ENCODE measurements at regions not wholly inside any gene's neighbourhood (a gene's known extent, or its start where the extent isn't known, plus 50 kb on each side); places are given as distances from the start of the nearest gene placed in this dataset.

DNA sequence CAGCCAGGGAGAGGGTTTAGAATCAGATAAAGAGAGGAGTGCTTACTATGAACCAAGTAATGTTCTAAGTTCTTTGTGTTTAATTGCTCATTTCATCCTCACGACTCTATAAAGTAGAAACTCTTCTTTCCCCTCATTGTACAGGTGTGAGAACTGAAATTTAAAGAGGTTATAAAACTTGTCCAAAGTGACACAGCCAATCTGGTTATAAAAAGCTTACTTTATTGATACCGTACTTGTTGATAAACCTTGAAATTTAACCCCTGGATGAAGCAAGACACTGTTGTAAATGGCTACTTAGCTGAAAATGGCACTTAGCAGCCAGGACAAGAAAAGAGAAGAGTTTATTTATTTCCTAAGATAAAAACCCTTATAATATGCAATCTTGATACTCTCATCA is 702.4 kb downstream of the KCTD16 start:
- Mint-ChIP-seq H3K27ac (ENCODE audit: unreplicated experiment) (no peak overlapping the region), H3K9me3 (ENCODE audit: low read depth, unreplicated experiment) (peaks cover 17% of the 10 kb centered on the region), H3K4me1 (ENCODE audit: low read depth, unreplicated experiment) (no peaks in the 10 kb centered on the region), H3K27me3 (ENCODE audit: unreplicated experiment) (no peaks in the 10 kb centered on the region), H3K36me3 (ENCODE audit: insufficient read depth, unreplicated experiment) (no peaks in the 10 kb centered on the region), H3K4me3 (ENCODE audit: low read depth, unreplicated experiment) (no peak overlapping the region)
- DNase-seq = no peak
- CTCF ChIA-PET = no interaction called here
- TF ChIP-seq, protein P1, sequence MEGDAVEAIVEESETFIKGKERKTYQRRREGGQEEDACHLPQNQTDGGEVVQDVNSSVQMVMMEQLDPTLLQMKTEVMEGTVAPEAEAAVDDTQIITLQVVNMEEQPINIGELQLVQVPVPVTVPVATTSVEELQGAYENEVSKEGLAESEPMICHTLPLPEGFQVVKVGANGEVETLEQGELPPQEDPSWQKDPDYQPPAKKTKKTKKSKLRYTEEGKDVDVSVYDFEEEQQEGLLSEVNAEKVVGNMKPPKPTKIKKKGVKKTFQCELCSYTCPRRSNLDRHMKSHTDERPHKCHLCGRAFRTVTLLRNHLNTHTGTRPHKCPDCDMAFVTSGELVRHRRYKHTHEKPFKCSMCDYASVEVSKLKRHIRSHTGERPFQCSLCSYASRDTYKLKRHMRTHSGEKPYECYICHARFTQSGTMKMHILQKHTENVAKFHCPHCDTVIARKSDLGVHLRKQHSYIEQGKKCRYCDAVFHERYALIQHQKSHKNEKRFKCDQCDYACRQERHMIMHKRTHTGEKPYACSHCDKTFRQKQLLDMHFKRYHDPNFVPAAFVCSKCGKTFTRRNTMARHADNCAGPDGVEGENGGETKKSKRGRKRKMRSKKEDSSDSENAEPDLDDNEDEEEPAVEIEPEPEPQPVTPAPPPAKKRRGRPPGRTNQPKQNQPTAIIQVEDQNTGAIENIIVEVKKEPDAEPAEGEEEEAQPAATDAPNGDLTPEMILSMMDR (IDR thresholded peaks at IDR 0.05; ENCODE audit: unreplicated experiment) = no peak
- no TSS peak for BruUV-seq (replicated peaks)
- intact Hi-C loops (cut with micrococcal nuclease; ENCODE audit: unreplicated experiment) = no loop called here

DNA sequence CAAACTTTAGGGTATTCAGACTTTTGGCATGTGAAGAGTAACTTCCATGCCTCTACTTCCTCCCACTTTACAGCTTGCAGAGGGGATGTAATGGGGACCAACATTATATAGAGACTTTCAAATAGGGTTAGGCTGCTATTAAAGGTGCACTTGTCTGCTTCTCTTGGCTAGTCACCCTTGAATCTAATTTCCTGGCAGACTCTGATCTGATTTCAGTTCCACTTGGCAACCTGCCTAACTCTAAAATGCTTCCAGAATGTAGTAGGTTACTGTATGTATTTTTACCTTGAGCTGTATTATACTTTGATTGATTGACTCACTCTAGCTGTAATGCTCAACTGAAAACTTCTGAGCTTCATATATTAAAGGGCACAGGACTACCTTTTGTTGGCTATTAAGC is 693.4 kb downstream of the KCTD16 start:
- no TSS peak for BruUV-seq (replicated peaks)
- Mint-ChIP-seq H3K4me3 (ENCODE audit: low read depth, unreplicated experiment) (no peak overlapping the region), H3K36me3 (ENCODE audit: insufficient read depth, unreplicated experiment) (no peaks in the 10 kb centered on the region), H3K27ac (ENCODE audit: unreplicated experiment) (no peak overlapping the region), H3K4me1 (ENCODE audit: low read depth, unreplicated experiment) (no peaks in the 10 kb centered on the region), H3K9me3 (ENCODE audit: low read depth, unreplicated experiment) (peaks cover 9% of the 10 kb centered on the region), H3K27me3 (ENCODE audit: unreplicated experiment) (no peaks in the 10 kb centered on the region)
- CTCF ChIA-PET = no interaction called here
- DNase-seq = no peak
- intact Hi-C loops (cut with micrococcal nuclease; ENCODE audit: unreplicated experiment) = no loop called here
- TF ChIP-seq, protein P1 (IDR thresholded peaks at IDR 0.05; ENCODE audit: unreplicated experiment) = no peak

DNA sequence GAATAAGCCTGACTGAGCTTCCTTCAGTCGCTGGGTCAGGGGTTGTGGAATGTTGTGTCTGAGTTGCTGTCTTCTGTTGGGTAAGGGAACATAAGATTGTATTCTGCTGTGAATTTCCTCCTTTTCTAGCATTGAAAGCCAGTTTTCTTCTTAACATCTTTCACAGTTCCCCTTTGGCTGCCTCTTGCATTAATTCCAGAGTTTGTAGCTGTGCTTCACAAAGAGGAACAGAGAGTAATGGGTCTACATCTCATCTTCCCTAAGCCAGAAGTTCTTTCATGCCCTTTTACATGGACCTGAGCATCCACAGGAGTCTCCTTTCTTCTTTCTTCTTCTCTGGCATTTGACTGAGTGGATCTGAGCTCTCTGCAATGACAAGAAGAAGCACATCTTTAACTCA is 686.8 kb downstream of the KCTD16 start:
- H3K4me3 Mint-ChIP-seq (ENCODE audit: low read depth, unreplicated experiment) = no peak overlapping the region
- no peaks in the 10 kb centered on the region for H3K27me3 Mint-ChIP-seq (ENCODE audit: unreplicated experiment)
- peaks cover 5% of the 10 kb centered on the region for H3K9me3 Mint-ChIP-seq (ENCODE audit: low read depth, unreplicated experiment)
- CTCF ChIA-PET = no interaction called here
- H3K36me3 Mint-ChIP-seq (ENCODE audit: insufficient read depth, unreplicated experiment) = no peaks in the 10 kb centered on the region
- TF ChIP-seq, protein P1 (IDR thresholded peaks at IDR 0.05; ENCODE audit: unreplicated experiment) = no peak
- no peaks in the 10 kb centered on the region for H3K4me1 Mint-ChIP-seq (ENCODE audit: low read depth, unreplicated experiment)
- no peak for DNase-seq
- no peak overlapping the region for H3K27ac Mint-ChIP-seq (ENCODE audit: unreplicated experiment)
- intact Hi-C loops (cut with micrococcal nuclease; ENCODE audit: unreplicated experiment) = no loop called here
- BruUV-seq (replicated peaks) = no TSS peak

- no TSS peak for BruUV-seq (replicated peaks)
- Mint-ChIP-seq H3K9me3 (ENCODE audit: low read depth, unreplicated experiment) (peaks cover 5% of the 10 kb centered on the region), H3K4me1 (ENCODE audit: low read depth, unreplicated experiment) (no peaks in the 10 kb centered on the region), H3K4me3 (ENCODE audit: low read depth, unreplicated experiment) (no peak overlapping the region), H3K27me3 (ENCODE audit: unreplicated experiment) (no peaks in the 10 kb centered on the region), H3K27ac (ENCODE audit: unreplicated experiment) (no peak overlapping the region), H3K36me3 (ENCODE audit: insufficient read depth, unreplicated experiment) (no peaks in the 10 kb centered on the region)
- no peak for DNase-seq
- CTCF ChIA-PET = no interaction called here
- intact Hi-C loops (cut with micrococcal nuclease; ENCODE audit: unreplicated experiment) = no loop called here
- TF ChIP-seq, protein P1 (IDR thresholded peaks at IDR 0.05; ENCODE audit: unreplicated experiment) = no peak
Measured at GRCh38 chr5:144844086-144844485, 673.4 kb downstream of the KCTD16 start.

DNA sequence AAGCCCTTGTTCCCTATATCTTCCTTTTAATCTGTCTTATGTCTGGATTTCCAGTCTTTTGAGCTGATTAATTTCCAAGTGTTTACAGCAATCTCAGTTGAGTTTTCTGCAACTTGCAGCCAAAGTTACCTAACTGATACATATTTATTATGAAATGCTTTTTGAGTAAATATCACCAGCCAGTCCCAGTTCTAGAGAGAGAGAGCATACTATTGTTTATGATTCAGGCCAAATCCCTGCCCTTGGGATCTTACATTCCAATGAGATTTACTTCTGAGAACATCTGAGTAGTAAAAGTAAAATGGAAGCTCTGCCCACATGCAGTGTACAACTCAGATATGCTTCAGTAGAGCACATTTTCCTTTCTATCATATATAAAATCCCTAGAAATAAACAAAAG is 661.7 kb downstream of the KCTD16 start:
- TF ChIP-seq, protein P1 (IDR thresholded peaks at IDR 0.05; ENCODE audit: unreplicated experiment) = no peak
- Mint-ChIP-seq H3K27ac (ENCODE audit: unreplicated experiment) (no peak overlapping the region), H3K4me3 (ENCODE audit: low read depth, unreplicated experiment) (no peak overlapping the region), H3K27me3 (ENCODE audit: unreplicated experiment) (no peaks in the 10 kb centered on the region), H3K9me3 (ENCODE audit: low read depth, unreplicated experiment) (peaks cover 15% of the 10 kb centered on the region), H3K4me1 (ENCODE audit: low read depth, unreplicated experiment) (no peaks in the 10 kb centered on the region), H3K36me3 (ENCODE audit: insufficient read depth, unreplicated experiment) (no peaks in the 10 kb centered on the region)
- BruUV-seq (replicated peaks) = no TSS peak
- DNase-seq = no peak
- CTCF ChIA-PET = no interaction called here
- intact Hi-C loops (cut with micrococcal nuclease; ENCODE audit: unreplicated experiment) = no loop called here
